ENCODE measurements at regions not wholly inside any gene's neighbourhood (a gene's known extent, or its start where the extent isn't known, plus 50 kb on each side); places are given as distances from the start of the nearest gene placed in this dataset.
"Not testable (repeated sequence)": the region's sequence is repeated elsewhere in the genome, so short reads cannot be mapped to it uniquely, and the experiment has no call there.

DNA sequence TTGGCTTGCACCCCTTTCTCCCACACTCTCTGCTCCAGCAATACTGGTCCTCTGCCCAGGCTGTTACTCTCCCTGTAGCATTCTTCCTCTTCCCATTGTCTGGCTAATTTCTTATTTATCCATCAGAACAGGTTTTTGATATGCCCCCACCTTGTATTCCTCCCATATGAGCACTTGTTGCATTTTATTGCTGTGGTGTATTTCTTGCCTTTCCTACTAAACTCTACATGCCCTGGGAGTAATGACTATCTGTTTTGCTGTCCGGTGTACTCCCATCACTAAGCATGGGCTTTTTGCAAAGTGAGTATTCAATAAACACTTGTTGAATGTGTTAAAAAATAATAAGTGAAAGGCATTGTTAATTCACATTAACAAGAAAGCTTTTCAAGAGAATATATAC, 104.3 kb upstream of the RANBP3L start:
- no peaks in the 10 kb centered on the region for H3K4me1 ChIP-seq (ENCODE audit: insufficient read depth, low read length)
- no peaks in the 10 kb centered on the region for H3K36me3 ChIP-seq (ENCODE audit: insufficient read depth, low read length)
- H3K27ac ChIP-seq (ENCODE audit: low read depth, low read length): no peak overlapping the region
- WGBS: no CpG with 5 or more reads among the region's 1 CpG
- H3K9me3 ChIP-seq (ENCODE audit: insufficient read depth, low read depth, low read length): no peaks in the 10 kb centered on the region
- no peak overlapping the region for H3K9ac ChIP-seq (ENCODE audit: low read depth, low read length)
- H3K27me3 ChIP-seq (ENCODE audit: insufficient read depth, low read length): no peaks in the 10 kb centered on the region
- H3K4me3 ChIP-seq (ENCODE audit: low read length): no peak overlapping the region

DNA sequence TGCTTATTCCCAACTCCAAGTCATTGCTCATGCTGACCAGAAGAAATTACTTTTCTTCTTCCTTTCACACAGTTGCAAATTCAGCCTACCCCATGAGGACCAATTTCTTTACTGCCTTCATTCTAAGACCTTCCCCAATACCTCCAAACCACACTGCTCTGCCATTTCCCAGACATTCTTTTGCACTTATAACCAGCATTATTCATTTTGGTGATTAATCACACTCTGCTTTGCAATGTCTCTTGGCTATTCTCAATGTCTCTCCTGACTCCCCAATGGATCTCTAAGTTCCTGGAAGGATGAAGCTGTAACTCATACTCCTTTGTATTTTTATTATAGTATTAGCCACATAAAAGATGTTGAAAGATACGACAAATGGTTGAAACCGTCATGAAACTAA, 105.7 kb upstream of the RANBP3L start:
- Histone ChIP-seq H3K27me3 (ENCODE audit: insufficient read depth, low read length) (no peaks in the 10 kb centered on the region), H3K4me3 (ENCODE audit: low read length) (no peak overlapping the region), H3K9ac (ENCODE audit: low read depth, low read length) (no peak overlapping the region), H3K36me3 (ENCODE audit: insufficient read depth, low read length) (no peaks in the 10 kb centered on the region), H3K9me3 (ENCODE audit: insufficient read depth, low read depth, low read length) (no peaks in the 10 kb centered on the region), H3K4me1 (ENCODE audit: insufficient read depth, low read length) (no peaks in the 10 kb centered on the region), H3K27ac (ENCODE audit: low read depth, low read length) (no peak overlapping the region)
- no CpG with 5 or more reads among the region's 2 CpGs for WGBS

DNA sequence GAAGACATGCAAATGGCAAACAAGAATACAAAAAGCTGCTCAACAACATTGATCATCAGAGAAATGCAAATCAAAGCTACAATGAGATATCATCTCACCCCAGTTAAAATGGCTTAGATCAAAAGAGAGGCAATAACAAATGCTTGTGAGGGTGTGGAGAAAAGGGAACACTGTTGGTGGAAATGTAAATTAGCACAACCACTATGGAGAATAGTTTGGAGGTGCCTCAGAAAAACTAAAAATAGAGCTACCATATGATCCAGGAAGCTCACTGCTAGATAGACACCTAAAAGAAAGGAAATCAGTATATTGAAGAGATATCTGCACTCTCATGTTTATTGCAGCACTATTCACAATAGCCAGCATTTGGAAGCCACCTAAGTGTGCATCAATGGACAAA, 108.0 kb upstream of the RANBP3L start:
- H3K36me3 ChIP-seq (ENCODE audit: insufficient read depth, low read length); H3K4me3 ChIP-seq (ENCODE audit: low read length); H3K4me1 ChIP-seq (ENCODE audit: insufficient read depth, low read length); H3K27me3 ChIP-seq (ENCODE audit: insufficient read depth, low read length); H3K27ac ChIP-seq (ENCODE audit: low read depth, low read length); H3K9me3 ChIP-seq (ENCODE audit: insufficient read depth, low read depth, low read length); H3K9ac ChIP-seq (ENCODE audit: low read depth, low read length): not testable (repeated sequence)

DNA sequence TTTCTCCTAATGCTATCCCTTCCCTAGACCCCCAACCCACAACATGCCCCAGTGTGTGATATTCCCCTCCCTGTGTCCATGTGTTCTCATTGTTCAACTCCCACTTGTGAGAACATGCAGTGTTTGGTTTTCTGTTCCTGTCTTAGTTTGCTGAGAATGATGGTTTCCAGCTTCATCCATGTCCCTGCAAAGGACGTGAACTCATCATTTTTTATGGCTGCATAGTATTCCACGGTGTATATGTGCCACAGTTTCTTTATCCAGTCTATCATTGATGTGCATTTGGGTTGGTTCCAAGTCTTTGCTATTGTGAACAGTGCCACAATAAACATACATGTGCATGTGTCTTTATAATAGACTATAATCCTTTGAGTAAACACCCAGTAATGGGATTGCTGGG, 109.0 kb upstream of the RANBP3L start:
- H3K27ac ChIP-seq (ENCODE audit: low read depth, low read length); H3K27me3 ChIP-seq (ENCODE audit: insufficient read depth, low read length); H3K36me3 ChIP-seq (ENCODE audit: insufficient read depth, low read length); H3K9me3 ChIP-seq (ENCODE audit: insufficient read depth, low read depth, low read length); H3K4me3 ChIP-seq (ENCODE audit: low read length); H3K9ac ChIP-seq (ENCODE audit: low read depth, low read length); H3K4me1 ChIP-seq (ENCODE audit: insufficient read depth, low read length): not testable (repeated sequence)
- 96% methylated on average over 2 of the region's 2 CpGs for WGBS

DNA sequence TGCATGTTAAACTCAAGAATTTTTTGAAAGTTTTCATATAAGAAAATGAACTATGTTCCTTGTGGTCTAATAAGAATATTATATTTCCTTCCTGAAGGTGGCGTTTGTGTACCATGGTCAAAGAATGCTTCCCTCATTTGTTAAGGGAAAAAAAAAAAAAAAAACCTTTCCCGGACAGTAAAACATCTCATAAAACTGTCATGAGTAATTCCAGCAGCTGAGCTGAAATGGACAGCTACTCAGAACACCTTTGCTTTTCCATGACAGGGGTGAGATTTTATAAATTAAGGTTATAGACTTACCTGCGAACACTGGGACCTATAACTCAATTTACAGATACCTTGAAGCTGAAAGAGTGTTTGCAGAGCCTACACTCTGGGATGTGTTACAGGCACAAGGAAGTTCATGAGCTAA, 113.2 kb upstream of the RANBP3L start:
- peaks cover 22% of the 10 kb centered on the region for H3K4me1 ChIP-seq (ENCODE audit: insufficient read depth, low read length)
- H3K27ac ChIP-seq (ENCODE audit: low read depth, low read length): no peak overlapping the region
- H3K4me3 ChIP-seq (ENCODE audit: low read length): no peak overlapping the region
- no peaks in the 10 kb centered on the region for H3K36me3 ChIP-seq (ENCODE audit: insufficient read depth, low read length)
- H3K9ac ChIP-seq (ENCODE audit: low read depth, low read length): no peak overlapping the region
- peaks cover 31% of the 10 kb centered on the region for H3K27me3 ChIP-seq (ENCODE audit: insufficient read depth, low read length)
- 100% methylated on average over 1 of the region's 3 CpGs for WGBS
- no peaks in the 10 kb centered on the region for H3K9me3 ChIP-seq (ENCODE audit: insufficient read depth, low read depth, low read length)

DNA sequence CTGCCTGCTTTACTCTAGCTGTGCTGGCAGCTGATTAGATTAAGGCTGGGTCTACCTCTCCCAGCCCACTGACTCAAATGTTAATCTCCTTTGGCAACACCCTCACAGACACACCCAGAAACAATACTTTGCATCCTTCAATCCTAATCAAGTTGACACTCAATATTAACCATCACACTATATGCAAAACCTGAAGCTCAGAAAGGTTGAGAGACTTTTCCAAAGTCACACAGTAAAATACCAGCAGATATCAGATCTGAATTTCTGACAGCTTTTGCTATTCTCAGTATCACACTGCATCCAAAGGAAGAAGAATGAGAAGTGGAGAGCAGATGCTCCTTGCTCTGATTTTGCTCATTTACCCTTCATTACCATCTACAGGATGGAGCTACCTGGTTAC, 114.9 kb upstream of the RANBP3L start:
- Histone ChIP-seq H3K9me3 (ENCODE audit: insufficient read depth, low read depth, low read length) (no peaks in the 10 kb centered on the region), H3K4me1 (ENCODE audit: insufficient read depth, low read length) (peaks cover 22% of the 10 kb centered on the region), H3K27me3 (ENCODE audit: insufficient read depth, low read length) (peaks cover 32% of the 10 kb centered on the region), H3K4me3 (ENCODE audit: low read length) (no peak overlapping the region), H3K9ac (ENCODE audit: low read depth, low read length) (no peak overlapping the region), H3K27ac (ENCODE audit: low read depth, low read length) (no peak overlapping the region), H3K36me3 (ENCODE audit: insufficient read depth, low read length) (no peaks in the 10 kb centered on the region)

DNA sequence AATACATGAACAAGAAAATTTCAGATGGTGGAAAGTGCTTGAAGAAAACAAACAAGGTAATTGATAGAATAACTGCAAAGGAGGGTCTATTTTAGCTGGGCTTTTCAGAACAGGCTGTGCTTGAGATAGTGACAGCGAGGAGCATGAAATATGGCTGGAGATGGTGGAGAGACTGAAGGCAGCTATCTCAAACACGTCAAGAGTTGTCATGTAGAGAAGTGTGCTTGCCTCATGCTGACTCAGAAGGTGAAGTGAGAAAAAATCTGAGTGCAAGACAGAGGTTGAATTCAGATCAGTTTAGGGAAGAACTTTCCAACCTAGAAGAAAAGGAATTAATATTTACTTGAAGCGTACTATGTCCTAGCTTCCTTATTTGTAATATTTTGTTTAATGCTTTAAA, 115.5 kb upstream of the RANBP3L start:
- Histone ChIP-seq H3K27ac (ENCODE audit: low read depth, low read length) (no peak overlapping the region), H3K4me3 (ENCODE audit: low read length) (no peak overlapping the region), H3K9me3 (ENCODE audit: insufficient read depth, low read depth, low read length) (no peaks in the 10 kb centered on the region), H3K4me1 (ENCODE audit: insufficient read depth, low read length) (peaks cover 22% of the 10 kb centered on the region), H3K36me3 (ENCODE audit: insufficient read depth, low read length) (no peaks in the 10 kb centered on the region), H3K9ac (ENCODE audit: low read depth, low read length) (no peak overlapping the region), H3K27me3 (ENCODE audit: insufficient read depth, low read length) (peaks cover 32% of the 10 kb centered on the region)
- 40% methylated on average over 2 of the region's 3 CpGs for WGBS

DNA sequence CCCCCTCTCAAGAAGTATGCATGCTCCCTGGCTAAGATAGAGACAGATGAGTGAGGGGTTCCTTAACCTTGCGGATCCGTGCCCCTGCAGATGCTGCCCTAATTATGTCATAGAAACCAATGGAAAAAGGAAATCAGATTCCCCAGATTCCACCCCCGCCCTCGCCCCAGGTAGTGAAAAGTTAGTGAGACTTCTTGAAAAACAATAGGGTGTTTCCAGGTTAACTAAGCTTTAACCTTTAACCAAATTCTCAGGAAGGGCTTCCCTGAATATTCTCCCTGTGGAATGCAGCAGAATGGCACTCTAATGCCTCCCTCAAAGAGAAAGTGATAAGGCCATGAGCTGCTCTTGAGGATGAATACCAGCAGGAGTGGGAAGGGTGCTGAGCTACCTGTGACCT, 116.0 kb upstream of the RANBP3L start:
- H3K9ac ChIP-seq (ENCODE audit: low read depth, low read length): no peak overlapping the region
- H3K4me3 ChIP-seq (ENCODE audit: low read length): no peak overlapping the region
- no peaks in the 10 kb centered on the region for H3K36me3 ChIP-seq (ENCODE audit: insufficient read depth, low read length)
- H3K4me1 ChIP-seq (ENCODE audit: insufficient read depth, low read length): peaks cover 22% of the 10 kb centered on the region
- H3K9me3 ChIP-seq (ENCODE audit: insufficient read depth, low read depth, low read length): no peaks in the 10 kb centered on the region
- H3K27me3 ChIP-seq (ENCODE audit: insufficient read depth, low read length): peaks cover 32% of the 10 kb centered on the region
- H3K27ac ChIP-seq (ENCODE audit: low read depth, low read length): peak overlapping the region; percentile 37; the same call in 1 of the 2 replicates
- 6% methylated on average over 3 of the region's 4 CpGs for WGBS

DNA sequence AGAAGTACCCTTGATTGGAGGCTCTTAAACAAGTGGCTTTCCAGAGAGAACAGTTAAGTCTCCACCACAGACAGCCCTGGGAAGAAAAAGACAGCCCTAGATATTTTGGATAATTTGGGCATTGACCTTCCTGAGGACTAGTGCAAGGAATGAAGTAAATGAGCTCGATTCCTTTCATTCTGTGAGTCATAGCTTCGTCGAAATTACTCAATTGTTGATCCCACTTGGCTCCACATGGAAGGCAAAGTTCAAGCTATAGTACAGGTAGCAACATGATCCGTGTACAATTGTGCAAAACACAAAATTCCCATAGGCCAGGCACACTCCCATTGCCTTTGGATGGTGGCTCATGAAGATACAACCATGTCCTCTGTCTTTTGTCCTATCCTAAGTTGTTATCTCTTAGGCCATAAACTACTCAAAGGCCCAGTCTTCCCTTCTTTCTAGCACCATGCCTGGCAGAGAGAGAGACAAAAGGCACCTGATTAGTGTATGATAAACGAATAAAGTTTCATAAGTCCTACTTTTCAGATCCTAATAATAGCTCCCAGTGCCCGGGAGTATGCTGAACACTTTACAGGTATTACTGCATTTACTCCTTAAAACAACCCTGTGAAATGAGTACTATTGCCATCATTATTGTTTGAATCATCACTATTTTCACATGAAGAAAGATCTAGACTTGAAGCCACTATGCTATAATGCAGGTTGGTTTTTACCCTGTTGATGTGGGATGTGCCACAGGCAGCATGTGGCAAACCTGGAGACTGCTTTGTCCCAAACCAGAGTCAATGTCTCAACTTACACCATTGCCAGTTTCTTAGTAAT, 116.7 kb upstream of the RANBP3L start:
- H3K27ac ChIP-seq (ENCODE audit: low read depth, low read length): peak overlapping the region; percentile 37; the same call in 1 of the 2 replicates
- peaks cover 32% of the 10 kb centered on the region for H3K27me3 ChIP-seq (ENCODE audit: insufficient read depth, low read length)
- H3K9me3 ChIP-seq (ENCODE audit: insufficient read depth, low read depth, low read length): no peaks in the 10 kb centered on the region
- no peak overlapping the region for H3K4me3 ChIP-seq (ENCODE audit: low read length)
- H3K9ac ChIP-seq (ENCODE audit: low read depth, low read length): no peak overlapping the region
- H3K36me3 ChIP-seq (ENCODE audit: insufficient read depth, low read length): no peaks in the 10 kb centered on the region
- WGBS: 74% methylated on average over 6 of the region's 6 CpGs
- H3K4me1 ChIP-seq (ENCODE audit: insufficient read depth, low read length): peaks cover 22% of the 10 kb centered on the region

DNA sequence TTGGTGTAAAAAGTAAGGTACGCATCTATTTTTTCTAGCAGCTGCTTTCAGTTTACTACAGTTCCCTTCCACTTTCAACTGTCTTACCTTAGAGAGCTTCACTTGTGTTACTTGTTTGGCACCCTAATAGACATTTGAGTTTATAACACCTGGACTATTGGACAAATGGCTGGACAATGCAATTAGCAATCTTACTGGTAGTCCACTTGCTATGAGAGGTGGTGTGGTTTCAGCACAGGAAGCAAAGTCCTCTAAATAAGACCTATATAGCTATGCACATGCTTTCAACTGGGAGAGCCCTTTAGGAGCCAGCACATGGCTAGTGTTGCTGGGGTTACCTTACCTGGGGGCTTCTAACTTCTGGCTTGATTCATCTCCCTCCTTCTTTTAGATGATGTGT, 119.6 kb upstream of the RANBP3L start:
- no peaks in the 10 kb centered on the region for H3K9me3 ChIP-seq (ENCODE audit: insufficient read depth, low read depth, low read length)
- 100% methylated on average over 1 of the region's 1 CpG for whole genome bisulfite sequencing
- H3K4me1 ChIP-seq (ENCODE audit: insufficient read depth, low read length): peaks cover 22% of the 10 kb centered on the region
- H3K27me3 ChIP-seq (ENCODE audit: insufficient read depth, low read length): peaks cover 26% of the 10 kb centered on the region
- H3K36me3 ChIP-seq (ENCODE audit: insufficient read depth, low read length): no peaks in the 10 kb centered on the region
- no peak overlapping the region for H3K27ac ChIP-seq (ENCODE audit: low read depth, low read length)
- no peak overlapping the region for H3K9ac ChIP-seq (ENCODE audit: low read depth, low read length)
- H3K4me3 ChIP-seq (ENCODE audit: low read length): no peak overlapping the region

DNA sequence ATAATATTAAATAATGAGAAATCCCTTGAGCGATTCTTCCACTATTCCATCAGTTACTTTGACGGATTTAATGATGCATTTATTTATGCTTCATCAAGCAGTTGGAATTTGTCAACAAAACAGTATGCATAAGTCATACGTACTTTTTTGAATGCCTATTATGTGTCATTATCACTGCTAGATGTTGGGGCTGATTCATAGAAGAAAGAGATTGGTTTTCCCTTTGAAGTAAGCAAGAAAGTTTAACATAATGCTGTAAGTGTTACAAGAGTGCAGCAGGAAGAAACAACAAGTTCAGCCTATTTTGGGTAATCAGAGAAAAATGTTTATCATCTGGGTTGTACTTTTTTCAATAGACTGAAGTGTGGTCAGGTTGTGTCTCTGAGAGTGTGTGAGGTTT, 121.2 kb upstream of the RANBP3L start:
- H3K9ac ChIP-seq (ENCODE audit: low read depth, low read length): no peak overlapping the region
- peaks cover 16% of the 10 kb centered on the region for H3K27me3 ChIP-seq (ENCODE audit: insufficient read depth, low read length)
- H3K36me3 ChIP-seq (ENCODE audit: insufficient read depth, low read length): no peaks in the 10 kb centered on the region
- no peak overlapping the region for H3K27ac ChIP-seq (ENCODE audit: low read depth, low read length)
- H3K4me3 ChIP-seq (ENCODE audit: low read length): no peak overlapping the region
- H3K9me3 ChIP-seq (ENCODE audit: insufficient read depth, low read depth, low read length): no peaks in the 10 kb centered on the region
- H3K4me1 ChIP-seq (ENCODE audit: insufficient read depth, low read length): peaks cover 12% of the 10 kb centered on the region
- 89% methylated on average over 3 of the region's 3 CpGs for WGBS

Data from HUES64 (cell line).